Esophagus muscularis mucosa (tissue), 4 donors: ENCODE measurements at regions not wholly inside any gene's neighbourhood (a gene's known extent, or its start where the extent isn't known, plus 50 kb on each side); places are given as distances from the start of the nearest gene placed in this dataset.
A peak's percentile ranks its signal among the peaks of the same experiment; 100 is the strongest.

ENCODE experiments used
- DNase-seq: peaks from one replicate; pipeline ENCODE4 v3.0.0-alpha.2; 2017; ENCODE audit errors: extremely low spot score
- H3K27ac ChIP-seq, 4 donors: fragments of 200-600 bp; sonication (generic); replicated peaks in 1 of 4; 1 replicate in 3 of 4; 2 replicates in 1 of 4; pipeline ENCODE4 v1.5.1; 2016 to 2019; ENCODE audit warnings: mild to moderate bottlenecking in 1 of 4
- H3K27me3 ChIP-seq, 4 donors: fragments of 200-600 bp; sonication (generic); one replicate each; pipeline versions ENCODE4 v1.5.1 to v1.6.0; 2016 to 2019
- H3K36me3 ChIP-seq, 4 donors: fragments of 200-600 bp; sonication (generic); one replicate each; pipeline ENCODE4 v1.5.1; 2016 to 2019
- H3K4me1 ChIP-seq, 4 donors: fragments of 200-600 bp; sonication (generic); one replicate each; pipeline ENCODE4 v1.5.1; 2016 to 2019
- H3K4me3 ChIP-seq, 4 donors: fragments of 200-600 bp; sonication (generic); 1 replicate in 2 of 4; 2 replicates in 2 of 4; pipeline ENCODE4 v1.5.1; 2016 to 2019; ENCODE audit warnings: mild to moderate bottlenecking in 4 of 4, moderate library complexity in 1 of 4
- H3K9me3 ChIP-seq, 4 donors: fragments of 200-600 bp; sonication (generic); 1 replicate in 3 of 4; 2 replicates in 1 of 4; pipeline ENCODE4 v1.5.1; 2016 to 2019
- EP300 ChIP-seq: sonication (generic); formaldehyde crosslinking; IDR thresholded peaks from one replicate; pipeline ENCODE4 v1.6.1; 2017; ENCODE audit warnings: antibody characterized with exemption
- POLR2A ChIP-seq: fragments of 450-650 bp; IDR thresholded peaks from one replicate; pipeline ENCODE4 v1.6.1; 2017; ENCODE audit warnings: antibody characterized with exemption, moderate library complexity, mild to moderate bottlenecking, low read depth
- POLR2AphosphoS5 ChIP-seq, 2 donors: sonication (generic); formaldehyde crosslinking; IDR thresholded peaks; one replicate each; pipeline ENCODE4 v1.6.1; 2017; ENCODE audit warnings: antibody characterized with exemption in 2 of 2
- WGBS: methylation state at CpG from one replicate; pipeline ENCODE4 v1.1.5; 2018; 5-methylcytosine and 5-hydroxymethylcytosine counted together
- intact Hi-C: fragments of 100-400 bp; cut with DNase I; formaldehyde crosslinking; loops from one replicate; pipeline ENCODE4 v1.15.1; 2023
- TF ChIP-seq, protein P1 (sequence below), 3 experiments: fragments of 200-600 bp in 2 of 3; fragments of 450-650 bp in 1 of 3; sonication (generic) in 2 of 3; IDR thresholded peaks; one replicate each; pipeline ENCODE4 v1.5.1; 2017 to 2019; ENCODE audit warnings: antibody characterized with exemption in 3 of 3, mild to moderate bottlenecking in 2 of 3, moderate library complexity in 1 of 3

DNA sequence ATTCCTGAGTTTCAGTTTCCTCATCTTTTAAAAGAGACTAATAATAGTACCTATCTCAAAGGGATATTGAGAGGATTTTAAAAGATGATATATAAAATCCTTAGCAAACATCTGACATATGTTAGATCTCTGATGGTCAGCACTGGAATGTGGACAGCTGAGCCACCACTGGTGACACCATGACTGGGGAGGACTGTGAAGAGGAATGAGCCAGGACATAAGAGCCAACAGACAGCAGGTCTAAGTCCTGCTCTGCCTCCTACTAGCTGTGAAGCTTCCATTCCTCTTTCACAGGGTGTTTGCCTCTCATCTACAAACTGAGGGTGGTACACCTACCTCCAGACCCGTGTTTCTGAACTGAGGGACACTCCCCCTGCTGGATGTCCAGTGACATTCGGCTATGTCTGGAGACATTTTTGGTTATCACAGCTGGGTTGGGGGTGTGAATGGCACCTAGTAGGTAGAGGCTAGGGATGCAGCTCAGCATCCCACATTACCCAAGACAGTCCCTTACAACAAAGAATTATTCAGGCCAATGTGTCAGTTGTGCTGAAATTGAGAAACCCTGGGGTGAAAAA is 109.1 kb upstream of the OLIG2 start:
- Histone ChIP-seq H3K9me3 (peaks cover 0 to 6% (median 0%) of the 10 kb centered on the region in 4 donors), H3K27ac (no peak overlapping the region), H3K36me3 (no peaks in the 10 kb centered on the region), H3K4me3 (no peak overlapping the region), H3K4me1 (peaks cover 0 to 6% (median 0%) of the 10 kb centered on the region in 4 donors), H3K27me3 (peaks cover 0 to 4% (median 0%) of the 10 kb centered on the region in 4 donors)
- TF ChIP-seq POLR2A: no peak
- TF ChIP-seq, protein P1, sequence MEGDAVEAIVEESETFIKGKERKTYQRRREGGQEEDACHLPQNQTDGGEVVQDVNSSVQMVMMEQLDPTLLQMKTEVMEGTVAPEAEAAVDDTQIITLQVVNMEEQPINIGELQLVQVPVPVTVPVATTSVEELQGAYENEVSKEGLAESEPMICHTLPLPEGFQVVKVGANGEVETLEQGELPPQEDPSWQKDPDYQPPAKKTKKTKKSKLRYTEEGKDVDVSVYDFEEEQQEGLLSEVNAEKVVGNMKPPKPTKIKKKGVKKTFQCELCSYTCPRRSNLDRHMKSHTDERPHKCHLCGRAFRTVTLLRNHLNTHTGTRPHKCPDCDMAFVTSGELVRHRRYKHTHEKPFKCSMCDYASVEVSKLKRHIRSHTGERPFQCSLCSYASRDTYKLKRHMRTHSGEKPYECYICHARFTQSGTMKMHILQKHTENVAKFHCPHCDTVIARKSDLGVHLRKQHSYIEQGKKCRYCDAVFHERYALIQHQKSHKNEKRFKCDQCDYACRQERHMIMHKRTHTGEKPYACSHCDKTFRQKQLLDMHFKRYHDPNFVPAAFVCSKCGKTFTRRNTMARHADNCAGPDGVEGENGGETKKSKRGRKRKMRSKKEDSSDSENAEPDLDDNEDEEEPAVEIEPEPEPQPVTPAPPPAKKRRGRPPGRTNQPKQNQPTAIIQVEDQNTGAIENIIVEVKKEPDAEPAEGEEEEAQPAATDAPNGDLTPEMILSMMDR (IDR thresholded peaks at IDR 0.05): no peak
- no peak for TF ChIP-seq EP300
- TF ChIP-seq POLR2AphosphoS5 (IDR thresholded peaks at IDR 0.05): no peak
- 53% methylated on average over 2 of the region's 2 CpGs for WGBS
- intact Hi-C loops: no loop called here
- DNase-seq: no peak

DNA sequence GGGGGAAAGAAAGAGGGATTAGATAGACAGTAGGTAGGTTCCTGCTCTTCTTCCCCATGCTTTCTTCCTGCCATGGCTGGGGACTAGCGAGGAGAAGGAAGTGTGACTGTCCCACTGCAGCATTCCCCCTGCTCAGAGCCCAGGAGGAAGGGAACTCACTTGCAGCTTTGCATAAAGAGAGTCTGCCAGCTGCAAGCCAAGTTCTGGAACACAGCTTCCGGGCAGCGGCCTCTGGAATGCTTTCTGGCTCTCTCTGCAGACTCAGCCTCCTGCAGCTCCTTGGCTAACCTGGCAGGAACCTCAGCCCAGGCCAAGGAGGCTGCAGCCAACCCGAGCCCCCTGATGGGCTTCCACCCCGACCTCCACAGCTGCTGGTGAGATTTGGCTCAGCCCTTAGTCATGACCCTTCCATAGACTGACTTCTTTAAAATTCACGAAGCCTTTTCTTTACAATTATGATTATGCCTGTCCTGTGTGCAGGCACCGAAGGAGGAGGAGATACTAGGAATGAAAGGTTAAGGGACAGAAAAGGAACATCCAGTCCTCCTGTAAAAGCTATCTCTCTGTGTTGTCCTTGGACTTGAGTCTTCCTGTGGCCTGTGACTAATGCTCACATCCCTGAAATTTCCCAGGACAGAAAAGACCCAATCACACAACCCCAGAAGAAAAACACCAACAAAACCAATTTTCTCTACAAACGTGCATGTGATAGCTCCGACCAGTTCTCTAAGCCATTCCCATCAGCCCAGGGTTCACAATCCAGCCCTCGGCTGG is 108.2 kb upstream of the OLIG2 start:
- Histone ChIP-seq H3K4me3 (no peak overlapping the region), H3K36me3 (no peaks in the 10 kb centered on the region), H3K9me3 (peaks cover 0 to 6% (median 0%) of the 10 kb centered on the region in 4 donors), H3K27me3 (peaks cover 0 to 4% (median 0%) of the 10 kb centered on the region in 4 donors), H3K27ac (no peak overlapping the region), H3K4me1 (peaks cover 0 to 6% (median 0%) of the 10 kb centered on the region in 4 donors)
- no peak for DNase-seq
- TF ChIP-seq POLR2AphosphoS5 (IDR thresholded peaks at IDR 0.05) (no peak), POLR2A (no peak), EP300 (no peak)
- TF ChIP-seq, protein P1 (IDR thresholded peaks at IDR 0.05): no peak
- 62% methylated on average over 10 of the region's 10 CpGs for WGBS
- intact Hi-C loops: no loop called here

DNA sequence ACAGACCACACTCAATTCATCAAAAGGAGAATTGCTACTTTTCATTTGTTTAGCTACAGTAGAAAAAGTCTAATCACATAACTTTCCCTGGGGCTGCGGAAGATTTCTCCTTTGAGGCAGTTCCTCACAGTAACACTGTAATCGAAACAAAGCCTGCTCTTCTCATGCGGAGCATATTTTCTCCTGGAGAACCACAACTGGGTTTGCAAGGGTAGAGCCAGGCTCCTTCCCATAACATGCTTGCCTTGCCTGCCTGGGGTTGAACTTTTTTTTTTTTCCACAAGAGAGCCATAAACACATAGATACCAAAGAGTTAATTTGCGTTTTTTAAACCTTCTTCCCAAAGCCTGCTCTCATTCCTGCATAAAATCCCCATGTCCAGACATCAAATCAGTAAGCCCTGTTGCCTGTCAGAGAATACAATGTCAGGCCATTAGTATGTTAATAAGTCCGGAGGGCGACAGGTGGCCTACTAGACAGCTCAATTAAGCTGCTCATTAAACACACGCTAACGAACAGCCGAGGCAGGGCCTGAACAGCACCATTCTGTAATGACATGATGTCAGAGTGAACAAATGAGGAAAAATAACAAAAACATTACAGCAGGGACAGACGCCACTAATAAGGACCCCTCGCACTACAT is 107.1 kb upstream of the OLIG2 start:
- WGBS: 77% methylated on average over 11 of the region's 11 CpGs
- TF ChIP-seq EP300 (no peak), POLR2A (no peak), POLR2AphosphoS5 (IDR thresholded peaks at IDR 0.05) (no peak)
- Histone ChIP-seq H3K4me1 (peaks cover 0 to 6% (median 0%) of the 10 kb centered on the region in 4 donors), H3K9me3 (peaks cover 0 to 6% (median 0%) of the 10 kb centered on the region in 4 donors), H3K27ac (no peak overlapping the region), H3K4me3 (no peak overlapping the region), H3K36me3 (no peaks in the 10 kb centered on the region), H3K27me3 (peaks cover 0 to 4% (median 0%) of the 10 kb centered on the region in 4 donors)
- intact Hi-C loops: no loop called here
- no peak for DNase-seq

DNA sequence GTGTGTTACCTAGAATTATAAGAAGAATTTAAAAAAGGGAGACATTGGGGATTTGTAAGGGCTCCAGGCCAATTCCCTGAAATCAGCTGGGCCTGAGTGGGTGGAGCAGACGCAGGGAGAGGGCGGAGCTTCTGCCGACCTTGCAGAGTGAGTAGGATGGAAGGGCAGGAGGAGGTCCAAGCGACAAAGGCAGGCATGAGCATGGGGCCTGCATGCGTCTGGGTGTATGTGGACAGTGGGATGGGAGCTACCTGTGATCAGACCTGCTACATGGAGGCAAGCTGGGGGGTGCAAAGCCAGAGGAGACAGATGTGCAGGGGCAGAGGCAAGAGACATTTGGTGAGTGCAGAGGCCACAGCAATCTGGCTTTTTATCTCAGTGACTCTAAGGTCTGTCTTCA is 105.3 kb upstream of the OLIG2 start:
- H3K36me3 ChIP-seq: no peaks in the 10 kb centered on the region
- peaks cover 0 to 14% (median 4%) of the 10 kb centered on the region in 4 donors for H3K9me3 ChIP-seq
- no peak for DNase-seq
- TF ChIP-seq, protein P1 (IDR thresholded peaks at IDR 0.05): no peak
- TF ChIP-seq POLR2AphosphoS5 (IDR thresholded peaks at IDR 0.05) (no peak), POLR2A (no peak), EP300 (no peak)
- H3K27ac ChIP-seq: no peak overlapping the region
- peaks cover 0 to 4% (median 0%) of the 10 kb centered on the region in 4 donors for H3K27me3 ChIP-seq
- intact Hi-C loops: no loop called here
- H3K4me3 ChIP-seq: no peak overlapping the region
- WGBS: 81% methylated on average over 5 of the region's 5 CpGs
- H3K4me1 ChIP-seq: peaks cover 0 to 6% (median 0%) of the 10 kb centered on the region in 4 donors

DNA sequence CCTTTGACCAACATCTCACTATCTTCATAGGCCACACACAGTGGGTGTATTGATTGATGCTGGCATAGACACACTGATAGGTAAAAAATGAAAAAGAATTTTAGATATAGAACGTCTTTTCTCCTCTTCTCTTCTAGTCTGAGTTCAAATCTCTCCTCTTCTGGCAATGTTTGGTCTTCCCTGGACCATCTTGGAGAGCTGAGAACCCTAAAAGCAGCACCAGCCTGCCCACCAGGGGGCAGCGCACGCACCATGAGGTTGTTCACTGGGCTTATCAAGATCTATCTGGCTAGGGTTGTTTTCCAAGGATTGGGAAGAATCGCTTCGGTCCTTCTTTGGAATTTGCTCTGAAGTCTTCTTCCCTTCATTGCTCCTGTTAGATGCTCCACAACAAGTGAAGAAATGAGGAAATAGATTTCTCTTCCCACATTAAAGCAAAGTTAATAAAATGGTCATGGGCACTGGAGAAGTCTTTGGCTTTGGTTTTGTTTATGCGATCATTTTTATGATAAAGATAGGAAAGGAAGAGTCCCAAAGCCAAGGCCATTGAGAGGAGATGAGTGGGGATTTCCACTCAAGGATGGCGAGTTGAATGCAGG is 104.0 kb upstream of the OLIG2 start:
- peaks cover 0 to 13% (median 9%) of the 10 kb centered on the region in 4 donors for H3K9me3 ChIP-seq
- WGBS: 73% methylated on average over 7 of the region's 7 CpGs
- no peak for TF ChIP-seq EP300
- TF ChIP-seq, protein P1 (IDR thresholded peaks at IDR 0.05): peak in 1 of 3 experiments; percentile 28
- DNase-seq: no peak
- peaks cover 0 to 6% (median 0%) of the 10 kb centered on the region in 4 donors for H3K4me1 ChIP-seq
- H3K36me3 ChIP-seq: no peaks in the 10 kb centered on the region
- no peak overlapping the region for H3K27ac ChIP-seq
- H3K4me3 ChIP-seq: no peak overlapping the region
- intact Hi-C loops: no loop called here
- peaks cover 0 to under 1% (median 0%) of the 10 kb centered on the region in 4 donors for H3K27me3 ChIP-seq
